GM19240 (cell line): ENCODE measurements at regions not wholly inside any gene's neighbourhood (a gene's known extent, or its start where the extent isn't known, plus 50 kb on each side); places are given as distances from the start of the nearest gene placed in this dataset.
"Not testable (repeated sequence)": the region's sequence is repeated elsewhere in the genome, so short reads cannot be mapped to it uniquely, and the experiment has no call there.

Experiments used
- DNase-seq: peaks from one replicate; pipeline ENCODE4 v3.0.0; 2011; ENCODE audit warnings: low spot score; ENCODE audit not compliant: insufficient read length

- no peak for DNase-seq
Observed at GRCh38 chr16:54985156-54985555, 54.5 kb downstream of the IRX5 start.

DNA sequence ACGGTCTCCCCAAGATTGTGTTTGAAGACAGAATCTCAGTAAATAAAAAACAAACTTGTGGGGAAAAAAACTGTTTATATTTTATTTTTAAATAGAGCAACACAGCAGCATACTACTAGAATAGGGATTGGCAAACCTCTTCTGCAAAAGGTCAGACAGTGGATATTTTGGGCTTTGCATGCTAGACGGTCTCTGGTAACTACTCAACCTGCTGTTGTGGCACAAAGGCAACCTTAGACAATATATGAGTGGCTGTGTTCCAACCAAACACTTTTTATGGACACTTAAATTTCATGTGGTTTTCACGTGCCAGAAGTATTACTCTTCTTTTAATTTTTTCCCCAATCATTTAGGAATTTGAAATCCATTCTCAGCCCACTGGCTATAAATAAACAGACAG is 55.0 kb downstream of the IRX5 start:
- no peak for DNase-seq

- no peak for DNase-seq
Observed at GRCh38 chr16:54986409-54986808, 55.7 kb downstream of the IRX5 start.

- no peak for DNase-seq
Observed at GRCh38 chr16:54987081-54987480, 56.4 kb downstream of the IRX5 start.

DNA sequence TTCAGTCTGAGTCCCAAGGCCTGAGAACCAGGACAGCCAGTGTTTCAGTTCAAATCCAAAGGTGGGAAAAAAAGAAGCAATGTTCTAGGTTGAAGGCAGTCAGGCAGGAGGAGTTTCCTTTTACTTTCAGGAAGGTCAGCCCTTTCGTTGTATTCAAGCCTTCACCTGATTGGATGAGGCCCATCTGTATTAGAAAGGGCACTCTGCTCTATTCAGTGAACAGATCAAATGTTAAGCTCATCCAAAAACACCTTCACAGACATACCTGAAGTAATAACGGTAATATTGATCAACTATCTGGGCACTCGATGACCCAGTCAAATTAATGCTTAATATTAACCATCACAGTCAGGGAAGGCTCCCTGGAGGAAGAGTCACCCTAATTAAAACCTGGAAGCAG is 60.9 kb downstream of the IRX5 start:
- no peak for DNase-seq

- DNase-seq, result not testable (repeated sequence)
Observed at GRCh38 chr16:54991946-54992345, 61.3 kb downstream of the IRX5 start.

GRCh38 chr16:54993106-54993895 is 62.6 kb downstream of the IRX5 start:
- DNase-seq, result no peak

DNA sequence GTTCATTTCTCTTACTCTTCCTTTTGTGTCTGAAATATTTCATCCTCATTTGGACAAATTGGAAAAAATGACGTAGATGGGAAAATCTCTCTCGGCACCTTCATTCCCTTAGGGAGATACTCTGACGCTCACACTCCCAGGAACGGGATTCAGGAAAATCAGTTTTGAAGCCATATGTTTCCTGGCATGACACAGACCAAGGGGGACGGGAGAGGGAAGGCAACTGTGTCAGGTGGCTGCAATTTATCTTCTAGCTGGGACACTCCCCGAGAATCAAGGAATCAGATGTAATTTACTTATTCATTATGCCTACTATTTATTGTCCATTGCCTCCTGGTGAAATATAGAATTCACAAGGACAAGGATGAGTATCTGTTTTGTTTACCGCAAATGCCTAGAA is 65.5 kb downstream of the IRX5 start:
- no peak for DNase-seq

DNA sequence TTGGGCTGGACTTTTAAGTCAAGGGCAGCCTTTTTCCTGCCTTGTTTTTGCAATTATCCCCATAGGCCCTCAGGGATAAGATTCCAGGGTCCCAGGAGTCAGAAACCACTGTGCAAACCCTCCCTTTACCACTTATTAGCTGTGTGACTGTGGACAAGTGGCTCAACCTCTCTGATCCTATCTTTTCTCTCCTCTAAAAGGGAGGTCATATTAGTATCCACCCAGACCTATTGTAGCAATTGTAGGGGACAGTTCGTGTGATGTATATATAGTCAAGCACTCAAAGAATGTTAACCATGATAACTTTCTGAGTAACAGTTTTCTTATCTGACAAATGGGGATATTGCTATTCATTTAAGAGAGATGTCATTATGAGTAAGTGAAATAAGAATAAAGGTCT is 68.2 kb downstream of the IRX5 start:
- no peak for DNase-seq

DNA sequence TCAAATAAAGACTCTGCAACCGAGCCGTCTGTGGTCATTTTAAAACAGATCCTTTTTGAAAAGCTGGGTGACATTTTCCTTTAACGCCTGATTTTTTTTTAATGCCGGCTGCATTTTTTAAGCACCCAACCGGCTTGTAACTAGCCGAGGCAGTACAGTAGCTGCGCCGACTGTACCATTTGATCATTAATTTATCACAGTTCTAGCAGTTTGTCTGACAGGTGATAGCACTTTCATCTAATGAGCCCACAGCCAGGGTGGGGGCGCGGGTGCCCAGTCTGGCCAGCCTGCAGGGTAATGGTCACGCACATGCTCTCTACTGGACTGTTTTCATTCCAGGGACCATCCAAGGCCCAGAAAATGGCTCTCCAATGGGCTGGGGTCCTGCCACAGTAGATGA is 68.8 kb downstream of the IRX5 start:
- no peak for DNase-seq

DNA sequence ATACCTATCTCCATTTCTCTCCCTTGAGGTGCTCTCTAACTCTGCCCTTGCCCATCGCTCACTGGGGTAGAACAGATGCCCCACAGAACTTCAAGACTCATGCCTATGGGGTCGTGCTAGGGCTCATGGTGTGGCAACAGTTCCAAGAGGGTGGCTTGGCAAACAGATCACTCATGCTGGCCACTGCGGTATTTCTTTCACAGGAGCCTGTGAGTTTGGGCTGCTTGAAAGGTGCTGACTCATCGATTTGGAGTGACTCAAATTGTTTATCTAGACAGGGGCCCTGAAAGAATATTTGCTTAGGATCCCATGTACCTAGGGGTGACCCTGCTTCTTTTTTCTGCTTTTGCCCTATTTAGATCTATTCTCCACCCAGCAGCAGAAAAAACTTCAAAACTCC is 69.9 kb downstream of the IRX5 start:
- no peak for DNase-seq

- no peak for DNase-seq
Observed at GRCh38 chr16:55001931-55002330, 71.3 kb downstream of the IRX5 start.

DNA sequence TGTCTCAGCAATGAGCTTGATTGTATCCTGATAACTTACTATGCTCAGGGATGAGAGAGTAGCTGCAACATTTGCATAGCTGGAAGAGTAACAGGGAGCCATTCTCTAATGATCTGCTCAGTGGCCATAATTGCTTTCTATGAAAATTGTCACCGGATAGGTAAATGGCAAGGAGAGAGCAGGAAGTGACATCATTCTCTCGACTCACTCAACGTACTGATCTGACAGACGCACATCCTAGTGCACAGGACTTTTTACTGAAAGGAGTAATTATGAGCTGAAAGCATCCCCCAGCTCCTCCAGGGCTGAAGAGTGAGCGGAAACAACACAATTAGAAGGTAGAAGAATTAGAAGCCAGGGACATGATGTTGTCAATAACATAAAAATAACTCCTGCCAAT is 71.8 kb downstream of the IRX5 start:
- no peak for DNase-seq

- no peak for DNase-seq
Observed at GRCh38 chr16:55003306-55003705, 72.6 kb downstream of the IRX5 start.

DNA sequence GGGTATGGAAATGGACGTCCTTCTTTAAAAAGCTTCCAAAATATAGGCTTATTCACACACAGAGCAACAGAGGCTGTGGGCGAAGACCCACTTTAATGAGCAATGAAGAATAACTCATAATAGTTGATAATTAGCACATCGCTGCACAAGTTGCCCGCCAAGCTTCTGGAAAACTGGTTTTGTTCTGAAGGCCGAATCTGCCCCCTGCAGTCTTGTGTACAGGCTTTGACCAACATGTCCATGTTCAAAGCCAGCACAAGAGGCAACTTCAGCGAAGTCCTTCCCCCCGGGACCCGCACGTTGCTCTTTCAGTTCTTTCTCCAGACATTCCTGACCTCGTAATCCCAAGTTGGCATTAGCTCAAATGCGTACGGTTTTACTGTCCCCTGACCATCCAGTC is 73.3 kb downstream of the IRX5 start:
- no peak for DNase-seq

DNA sequence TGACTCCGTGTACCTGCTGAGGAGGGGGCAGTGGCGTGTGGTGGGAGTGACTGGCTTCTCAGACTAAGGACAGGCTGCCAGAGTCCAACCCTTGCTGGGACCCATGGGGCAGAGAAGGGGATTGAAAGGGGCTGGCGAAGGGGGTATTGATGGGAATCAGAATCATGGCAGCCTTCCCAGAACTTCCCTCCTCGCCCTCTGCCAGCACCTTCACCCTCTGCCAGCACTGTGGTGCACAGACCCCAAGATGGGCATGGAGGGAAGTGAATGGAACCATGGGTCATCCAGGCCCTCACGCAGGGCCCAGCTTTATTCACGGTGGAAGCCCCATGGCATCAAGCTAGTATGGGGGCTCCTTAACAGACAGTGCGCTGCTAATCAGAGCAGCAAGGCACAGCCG is 76.8 kb downstream of the IRX5 start:
- no peak for DNase-seq

DNA sequence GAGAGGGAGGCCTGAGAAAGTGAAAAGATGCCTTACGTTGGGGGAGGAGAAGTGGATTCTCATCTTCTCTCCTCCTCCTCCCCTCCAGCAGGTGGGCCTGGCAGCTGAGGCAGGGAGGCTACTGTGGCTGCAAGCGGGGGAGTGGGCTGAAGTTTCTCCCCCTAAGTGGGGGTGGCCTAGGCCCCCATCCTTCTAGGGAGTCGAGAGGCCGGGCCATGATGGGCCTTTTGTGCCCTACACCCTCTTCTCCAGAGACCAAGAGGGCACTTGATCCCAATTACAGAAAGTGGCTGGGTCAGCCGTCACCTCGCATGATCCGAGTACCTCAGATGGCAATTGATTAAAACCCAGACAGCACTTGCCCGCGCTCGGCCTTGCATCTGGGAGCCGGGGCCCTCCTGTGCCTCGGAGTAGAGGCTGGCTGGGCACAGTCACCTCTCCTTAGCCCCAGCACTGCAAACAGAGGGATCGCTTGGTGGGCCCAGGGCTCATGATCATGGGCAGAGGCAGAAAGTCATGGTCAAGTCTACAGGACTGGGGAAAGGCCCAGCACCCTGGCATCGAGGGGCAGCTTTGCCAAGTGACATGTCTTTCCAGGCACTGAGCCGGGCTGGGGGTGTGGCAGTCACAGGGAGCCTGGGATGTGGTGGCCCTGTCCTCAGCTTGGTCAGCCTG is 78.3 kb downstream of the IRX5 start:
- no peak for DNase-seq

- no peak for DNase-seq
Observed at GRCh38 chr16:55009581-55009980, 78.9 kb downstream of the IRX5 start.

DNA sequence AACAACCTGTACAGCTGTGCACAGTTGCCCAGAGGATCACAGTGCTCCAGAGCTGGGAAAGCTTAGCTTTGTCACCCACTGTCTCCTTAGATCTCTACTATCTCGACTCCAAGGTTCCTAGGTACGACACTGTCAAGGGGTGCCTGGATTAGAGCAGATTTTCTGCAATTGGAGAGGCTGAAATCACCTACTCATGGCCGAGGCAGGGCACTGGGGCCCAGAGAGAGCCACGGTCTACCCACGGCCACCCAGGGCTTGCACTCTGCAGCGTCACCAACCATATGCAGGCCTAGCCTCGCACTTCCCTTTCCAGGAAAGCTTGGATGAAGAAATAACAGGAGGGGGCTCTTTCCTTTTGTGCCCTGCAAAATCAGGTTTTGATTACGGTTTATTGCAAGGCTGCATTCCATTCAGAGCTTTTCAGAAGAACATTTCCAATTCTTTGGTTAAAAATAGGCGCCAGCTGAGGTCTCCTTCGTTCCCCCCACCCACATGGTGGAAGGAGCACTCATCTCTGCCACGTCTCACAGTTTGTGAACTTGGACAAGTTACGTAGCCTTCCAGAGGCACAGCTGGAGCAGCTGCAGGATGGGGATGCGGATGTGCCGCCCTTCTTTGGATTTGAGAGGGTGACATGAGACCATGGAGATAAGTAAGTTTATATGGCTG is 80.0 kb downstream of the IRX5 start:
- no peak for DNase-seq

- no peak for DNase-seq
Observed at GRCh38 chr16:55012362-55012761, 81.7 kb downstream of the IRX5 start.

DNA sequence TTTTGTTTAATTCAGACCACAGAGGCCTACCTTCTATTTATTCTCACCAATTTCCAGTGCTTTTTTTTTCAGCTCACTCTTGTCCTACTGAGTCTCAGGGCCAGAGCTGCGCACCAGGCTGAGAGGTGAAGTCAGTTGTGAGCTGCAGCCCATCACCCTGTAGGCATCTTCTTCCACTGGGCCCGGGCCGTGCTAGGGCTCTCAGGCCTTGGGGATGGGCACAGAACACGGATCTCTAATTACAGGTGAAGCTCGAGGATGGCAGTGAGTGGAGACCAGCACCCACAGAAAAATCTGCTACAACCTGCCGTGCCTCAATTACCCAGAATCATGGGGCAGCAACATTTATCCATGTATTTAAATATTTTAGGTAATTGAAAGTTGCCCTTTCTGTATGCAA is 82.1 kb downstream of the IRX5 start:
- DNase-seq, result no peak

DNA sequence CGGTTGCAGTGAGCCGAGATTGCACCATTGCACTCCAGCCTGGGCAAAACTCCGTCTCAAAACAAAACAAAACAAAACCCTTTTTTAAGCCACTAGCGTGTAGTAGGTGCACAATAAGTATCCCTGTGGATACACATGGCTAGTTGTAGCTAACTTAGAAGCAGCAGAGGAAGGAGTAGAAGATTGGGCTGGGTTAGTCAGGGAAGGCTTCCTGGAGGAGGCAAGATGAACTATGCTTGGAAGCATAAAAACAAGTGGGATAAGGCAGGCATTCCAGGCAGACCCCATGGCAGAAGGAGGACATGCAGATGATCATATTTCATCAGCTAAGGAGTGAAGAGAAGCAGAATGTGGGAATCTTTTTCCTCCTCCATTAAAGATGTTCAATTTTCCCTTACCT is 83.4 kb downstream of the IRX5 start:
- no peak for DNase-seq
